WTC11 (cell line): ENCODE measurements at regions not wholly inside any gene's neighbourhood (a gene's known extent, or its start where the extent isn't known, plus 50 kb on each side); places are given as distances from the start of the nearest gene placed in this dataset.

Source experiments
- ATF1 ChIP-seq: sonication (generic); formaldehyde crosslinking; IDR thresholded peaks from 2 replicates; pipeline ENCODE4 v1.8.1; 2023; ENCODE audit warnings: mild to moderate bottlenecking, moderate library complexity, missing genetic modification reagents
- FOXK1 ChIP-seq: sonication (generic); formaldehyde crosslinking; IDR thresholded peaks from 2 replicates; pipeline ENCODE4 v1.8.0; 2022; ENCODE audit warnings: mild to moderate bottlenecking, moderate library complexity, missing genetic modification reagents
- FOXP1 ChIP-seq: sonication (generic); formaldehyde crosslinking; IDR thresholded peaks from 2 replicates; pipeline ENCODE4 v1.8.0; 2022; ENCODE audit warnings: missing genetic modification reagents, mild to moderate bottlenecking, moderate library complexity, borderline replicate concordance
- NR2C2 ChIP-seq: sonication (generic); formaldehyde crosslinking; IDR thresholded peaks from 2 replicates; pipeline ENCODE4 v1.8.0; 2022; ENCODE audit warnings: mild to moderate bottlenecking, missing genetic modification reagents
- PRRX2 ChIP-seq: fragments of 250-450 bp; sonication (Bioruptor Pico); IDR thresholded peaks from 2 replicates; pipeline ENCODE4 v1.8.0; 2021; ENCODE audit warnings: mild to moderate bottlenecking
- SP1 ChIP-seq: sonication (generic); formaldehyde crosslinking; conservative IDR thresholded peaks from 2 replicates; pipeline ENCODE4 v1.8.1; 2022; ENCODE audit warnings: missing genetic modification reagents
- TEAD1 ChIP-seq: sonication (generic); formaldehyde crosslinking; IDR thresholded peaks from 2 replicates; pipeline ENCODE4 v1.8.0; 2022; ENCODE audit warnings: mild to moderate bottlenecking, missing genetic modification reagents
- TP53 ChIP-seq: sonication (generic); formaldehyde crosslinking; IDR thresholded peaks from 2 replicates; pipeline ENCODE4 v1.8.1; 2023; ENCODE audit warnings: mild to moderate bottlenecking, missing genetic modification reagents
- TF ChIP-seq, protein P1 (sequence below): fragments of 200-600 bp; IDR thresholded peaks from 2 replicates; pipeline ENCODE4 v1.8.0; 2022; ENCODE audit warnings: antibody characterized with exemption
- TF ChIP-seq, protein P2 (sequence below): sonication (generic); formaldehyde crosslinking; IDR thresholded peaks from 2 replicates; pipeline ENCODE4 v1.8.1; 2022; ENCODE audit warnings: low read depth, missing genetic modification reagents, borderline replicate concordance
- TF ChIP-seq, protein P3 (sequence below): sonication (generic); formaldehyde crosslinking; IDR thresholded peaks from 2 replicates; pipeline ENCODE4 v1.8.1; 2023; ENCODE audit warnings: mild to moderate bottlenecking, missing genetic modification reagents, moderate library complexity
- TF ChIP-seq, protein P4 (sequence below): sonication (generic); formaldehyde crosslinking; IDR thresholded peaks from 2 replicates; pipeline ENCODE4 v1.8.0; 2022; ENCODE audit warnings: mild to moderate bottlenecking, missing genetic modification reagents
- TF ChIP-seq, protein P5 (sequence below): sonication (generic); formaldehyde crosslinking; IDR thresholded peaks from 2 replicates; pipeline ENCODE4 v1.8.1; 2023; ENCODE audit warnings: mild to moderate bottlenecking, missing genetic modification reagents, borderline replicate concordance

DNA sequence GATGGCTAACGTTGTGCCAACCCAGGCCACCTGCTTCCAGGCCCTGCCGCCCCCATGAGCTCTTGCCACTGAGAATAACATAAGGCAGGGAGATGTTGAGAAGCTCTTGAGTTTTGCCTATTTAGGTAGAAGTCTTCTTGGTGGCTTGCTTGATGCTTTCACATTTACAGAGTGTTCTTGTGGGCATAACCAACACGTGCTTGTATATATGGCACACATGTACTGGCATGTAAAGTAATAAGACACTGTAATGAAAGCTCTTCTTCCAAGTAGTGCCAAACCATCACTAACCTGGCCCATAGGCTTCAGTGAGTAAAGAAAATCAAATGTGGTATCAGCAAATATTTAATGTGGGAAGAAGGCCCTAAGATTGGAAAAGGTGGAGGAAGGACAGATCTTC is 146.9 kb upstream of the CITED2 start:
- TF ChIP-seq, protein P1, sequence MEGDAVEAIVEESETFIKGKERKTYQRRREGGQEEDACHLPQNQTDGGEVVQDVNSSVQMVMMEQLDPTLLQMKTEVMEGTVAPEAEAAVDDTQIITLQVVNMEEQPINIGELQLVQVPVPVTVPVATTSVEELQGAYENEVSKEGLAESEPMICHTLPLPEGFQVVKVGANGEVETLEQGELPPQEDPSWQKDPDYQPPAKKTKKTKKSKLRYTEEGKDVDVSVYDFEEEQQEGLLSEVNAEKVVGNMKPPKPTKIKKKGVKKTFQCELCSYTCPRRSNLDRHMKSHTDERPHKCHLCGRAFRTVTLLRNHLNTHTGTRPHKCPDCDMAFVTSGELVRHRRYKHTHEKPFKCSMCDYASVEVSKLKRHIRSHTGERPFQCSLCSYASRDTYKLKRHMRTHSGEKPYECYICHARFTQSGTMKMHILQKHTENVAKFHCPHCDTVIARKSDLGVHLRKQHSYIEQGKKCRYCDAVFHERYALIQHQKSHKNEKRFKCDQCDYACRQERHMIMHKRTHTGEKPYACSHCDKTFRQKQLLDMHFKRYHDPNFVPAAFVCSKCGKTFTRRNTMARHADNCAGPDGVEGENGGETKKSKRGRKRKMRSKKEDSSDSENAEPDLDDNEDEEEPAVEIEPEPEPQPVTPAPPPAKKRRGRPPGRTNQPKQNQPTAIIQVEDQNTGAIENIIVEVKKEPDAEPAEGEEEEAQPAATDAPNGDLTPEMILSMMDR, result no peak
- TF ChIP-seq TP53 (no peak), NR2C2 (no peak), FOXP1 (CRISPR knock-in tag) (no peak), FOXK1 (CRISPR knock-in tag) (no peak), ATF1 (CRISPR knock-in tag) (no peak), TEAD1 (CRISPR knock-in tag) (no peak), PRRX2 (CRISPR knock-in tag) (no peak), SP1 (CRISPR knock-in tag) (no peak)
- TF ChIP-seq, protein P2, sequence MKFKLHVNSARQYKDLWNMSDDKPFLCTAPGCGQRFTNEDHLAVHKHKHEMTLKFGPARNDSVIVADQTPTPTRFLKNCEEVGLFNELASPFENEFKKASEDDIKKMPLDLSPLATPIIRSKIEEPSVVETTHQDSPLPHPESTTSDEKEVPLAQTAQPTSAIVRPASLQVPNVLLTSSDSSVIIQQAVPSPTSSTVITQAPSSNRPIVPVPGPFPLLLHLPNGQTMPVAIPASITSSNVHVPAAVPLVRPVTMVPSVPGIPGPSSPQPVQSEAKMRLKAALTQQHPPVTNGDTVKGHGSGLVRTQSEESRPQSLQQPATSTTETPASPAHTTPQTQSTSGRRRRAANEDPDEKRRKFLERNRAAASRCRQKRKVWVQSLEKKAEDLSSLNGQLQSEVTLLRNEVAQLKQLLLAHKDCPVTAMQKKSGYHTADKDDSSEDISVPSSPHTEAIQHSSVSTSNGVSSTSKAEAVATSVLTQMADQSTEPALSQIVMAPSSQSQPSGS, result no peak
- TF ChIP-seq, protein P3, sequence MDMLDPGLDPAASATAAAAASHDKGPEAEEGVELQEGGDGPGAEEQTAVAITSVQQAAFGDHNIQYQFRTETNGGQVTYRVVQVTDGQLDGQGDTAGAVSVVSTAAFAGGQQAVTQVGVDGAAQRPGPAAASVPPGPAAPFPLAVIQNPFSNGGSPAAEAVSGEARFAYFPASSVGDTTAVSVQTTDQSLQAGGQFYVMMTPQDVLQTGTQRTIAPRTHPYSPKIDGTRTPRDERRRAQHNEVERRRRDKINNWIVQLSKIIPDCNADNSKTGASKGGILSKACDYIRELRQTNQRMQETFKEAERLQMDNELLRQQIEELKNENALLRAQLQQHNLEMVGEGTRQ (CRISPR knock-in tag), result no peak
- TF ChIP-seq, protein P4, sequence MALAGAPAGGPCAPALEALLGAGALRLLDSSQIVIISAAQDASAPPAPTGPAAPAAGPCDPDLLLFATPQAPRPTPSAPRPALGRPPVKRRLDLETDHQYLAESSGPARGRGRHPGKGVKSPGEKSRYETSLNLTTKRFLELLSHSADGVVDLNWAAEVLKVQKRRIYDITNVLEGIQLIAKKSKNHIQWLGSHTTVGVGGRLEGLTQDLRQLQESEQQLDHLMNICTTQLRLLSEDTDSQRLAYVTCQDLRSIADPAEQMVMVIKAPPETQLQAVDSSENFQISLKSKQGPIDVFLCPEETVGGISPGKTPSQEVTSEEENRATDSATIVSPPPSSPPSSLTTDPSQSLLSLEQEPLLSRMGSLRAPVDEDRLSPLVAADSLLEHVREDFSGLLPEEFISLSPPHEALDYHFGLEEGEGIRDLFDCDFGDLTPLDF (CRISPR knock-in tag), result no peak
- TF ChIP-seq, protein P5, sequence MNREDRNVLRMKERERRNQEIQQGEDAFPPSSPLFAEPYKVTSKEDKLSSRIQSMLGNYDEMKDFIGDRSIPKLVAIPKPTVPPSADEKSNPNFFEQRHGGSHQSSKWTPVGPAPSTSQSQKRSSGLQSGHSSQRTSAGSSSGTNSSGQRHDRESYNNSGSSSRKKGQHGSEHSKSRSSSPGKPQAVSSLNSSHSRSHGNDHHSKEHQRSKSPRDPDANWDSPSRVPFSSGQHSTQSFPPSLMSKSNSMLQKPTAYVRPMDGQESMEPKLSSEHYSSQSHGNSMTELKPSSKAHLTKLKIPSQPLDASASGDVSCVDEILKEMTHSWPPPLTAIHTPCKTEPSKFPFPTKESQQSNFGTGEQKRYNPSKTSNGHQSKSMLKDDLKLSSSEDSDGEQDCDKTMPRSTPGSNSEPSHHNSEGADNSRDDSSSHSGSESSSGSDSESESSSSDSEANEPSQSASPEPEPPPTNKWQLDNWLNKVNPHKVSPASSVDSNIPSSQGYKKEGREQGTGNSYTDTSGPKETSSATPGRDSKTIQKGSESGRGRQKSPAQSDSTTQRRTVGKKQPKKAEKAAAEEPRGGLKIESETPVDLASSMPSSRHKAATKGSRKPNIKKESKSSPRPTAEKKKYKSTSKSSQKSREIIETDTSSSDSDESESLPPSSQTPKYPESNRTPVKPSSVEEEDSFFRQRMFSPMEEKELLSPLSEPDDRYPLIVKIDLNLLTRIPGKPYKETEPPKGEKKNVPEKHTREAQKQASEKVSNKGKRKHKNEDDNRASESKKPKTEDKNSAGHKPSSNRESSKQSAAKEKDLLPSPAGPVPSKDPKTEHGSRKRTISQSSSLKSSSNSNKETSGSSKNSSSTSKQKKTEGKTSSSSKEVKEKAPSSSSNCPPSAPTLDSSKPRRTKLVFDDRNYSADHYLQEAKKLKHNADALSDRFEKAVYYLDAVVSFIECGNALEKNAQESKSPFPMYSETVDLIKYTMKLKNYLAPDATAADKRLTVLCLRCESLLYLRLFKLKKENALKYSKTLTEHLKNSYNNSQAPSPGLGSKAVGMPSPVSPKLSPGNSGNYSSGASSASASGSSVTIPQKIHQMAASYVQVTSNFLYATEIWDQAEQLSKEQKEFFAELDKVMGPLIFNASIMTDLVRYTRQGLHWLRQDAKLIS (CRISPR knock-in tag), result no peak
